ENCODE measurements at regions not wholly inside any gene's neighbourhood (a gene's known extent, or its start where the extent isn't known, plus 50 kb on each side); places are given as distances from the start of the nearest gene placed in this dataset.

DNA sequence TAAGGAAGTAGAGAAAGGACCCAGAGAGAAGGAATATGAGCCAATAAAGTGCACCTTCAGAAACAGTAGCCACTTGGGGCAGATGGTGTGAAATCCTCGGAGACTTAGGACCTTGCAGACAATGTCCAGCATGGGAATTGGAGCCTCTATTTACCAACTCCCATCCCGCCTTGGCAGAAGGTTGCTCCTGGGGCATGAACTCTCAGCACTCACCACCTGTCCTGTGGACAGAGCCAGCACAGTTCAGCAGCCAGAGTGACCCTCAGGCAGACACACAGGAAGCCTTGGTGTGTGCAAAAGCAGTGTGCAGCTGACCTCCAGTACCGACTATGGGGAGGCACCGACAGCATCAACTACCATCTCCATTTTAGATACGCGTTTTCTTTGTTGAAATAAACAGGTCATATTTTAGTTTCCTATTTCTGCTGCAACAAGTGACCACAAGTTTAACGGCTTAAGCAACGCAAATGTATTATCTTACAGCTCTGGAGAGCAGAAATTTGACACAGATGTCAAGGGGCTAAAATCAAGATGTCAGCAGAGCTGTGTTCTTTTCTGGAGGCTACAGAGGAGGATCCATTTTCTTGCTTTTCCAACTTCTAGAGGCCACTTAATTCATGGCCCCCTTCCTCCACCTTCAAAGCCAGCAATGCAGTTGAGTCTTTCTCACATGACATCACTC lies 428.1 kb downstream of the MED13L start:
- intact Hi-C loops (cut with micrococcal nuclease) (no loop called here), in situ Hi-C loops (cut with MboI) (no loop called here)
- Histone ChIP-seq H3K4me2 (ENCODE audit: insufficient read depth, low read length) (no peak overlapping the region), H3K9me1 (ENCODE audit: control insufficient read depth, insufficient read depth, low read length) (no peaks in the 10 kb centered on the region), H3K9ac (ENCODE audit: insufficient read depth in 1 of 2, low read depth in 2 of 2, low read length in 2 of 2) (no peak overlapping the region), H3K4me1 (replicated peaks in 1 of 2; ENCODE audit: control insufficient read depth in 2 of 2, insufficient read depth in 2 of 2, low read length in 2 of 2) (no peaks in the 10 kb centered on the region; a peak in 1 of 5 replicates), H3K79me2 (ENCODE audit: control insufficient read depth, insufficient read depth, low read length) (no peaks in the 10 kb centered on the region), H3K27me3 (ENCODE audit: control insufficient read depth in 2 of 2, insufficient read depth in 2 of 2, low read length in 2 of 2) (peaks cover 0 to 3% of the 10 kb centered on the region in 2 experiments; a peak in 2 of 5 replicates), H3K4me3 (no peak overlapping the region), H4K20me1 (replicated peaks; ENCODE audit: control insufficient read depth, insufficient read depth, low read length) (no peaks in the 10 kb centered on the region), H3K27ac (ENCODE audit: extremely low read depth, low read depth, low read length) (no peak overlapping the region), H3K36me3 (ENCODE audit: control insufficient read depth, insufficient read depth, low read length) (no peaks in the 10 kb centered on the region), H3K9me3 (replicated peaks; ENCODE audit: control insufficient read depth, insufficient read depth, low read depth, low read length) (no peaks in the 10 kb centered on the region), H2AFZ (ENCODE audit: low read depth, low read length) (no peak overlapping the region)
- ATAC-seq, result no peak
- no peak for FAIRE-seq
- BruUV-seq (replicated peaks), result no TSS peak
- POLR2A ChIA-PET, result no interaction called here
- TF ChIP-seq, protein P1, sequence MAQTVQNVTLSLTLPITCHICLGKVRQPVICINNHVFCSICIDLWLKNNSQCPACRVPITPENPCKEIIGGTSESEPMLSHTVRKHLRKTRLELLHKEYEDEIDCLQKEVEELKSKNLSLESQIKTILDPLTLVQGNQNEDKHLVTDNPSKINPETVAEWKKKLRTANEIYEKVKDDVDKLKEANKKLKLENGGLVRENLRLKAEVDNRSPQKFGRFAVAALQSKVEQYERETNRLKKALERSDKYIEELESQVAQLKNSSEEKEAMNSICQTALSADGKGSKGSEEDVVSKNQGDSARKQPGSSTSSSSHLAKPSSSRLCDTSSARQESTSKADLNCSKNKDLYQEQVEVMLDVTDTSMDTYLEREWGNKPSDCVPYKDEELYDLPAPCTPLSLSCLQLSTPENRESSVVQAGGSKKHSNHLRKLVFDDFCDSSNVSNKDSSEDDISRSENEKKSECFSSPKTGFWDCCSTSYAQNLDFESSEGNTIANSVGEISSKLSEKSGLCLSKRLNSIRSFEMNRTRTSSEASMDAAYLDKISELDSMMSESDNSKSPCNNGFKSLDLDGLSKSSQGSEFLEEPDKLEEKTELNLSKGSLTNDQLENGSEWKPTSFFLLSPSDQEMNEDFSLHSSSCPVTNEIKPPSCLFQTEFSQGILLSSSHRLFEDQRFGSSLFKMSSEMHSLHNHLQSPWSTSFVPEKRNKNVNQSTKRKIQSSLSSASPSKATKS (CRISPR knock-in tag; IDR thresholded peaks at IDR 0.05), result no peak
- WGBS (ENCODE audit: insufficient coverage, low coverage, missing lambda C conversion rate), result 0% methylated on average over 8 of the region's 8 CpGs
- CTCF ChIA-PET (ENCODE audit: low intra/inter-chr PET ratio), result no interaction called here
- no peak for DNase-seq (ENCODE audit: extremely low read depth in 1 of 4, low spot score in 3 of 4)

DNA sequence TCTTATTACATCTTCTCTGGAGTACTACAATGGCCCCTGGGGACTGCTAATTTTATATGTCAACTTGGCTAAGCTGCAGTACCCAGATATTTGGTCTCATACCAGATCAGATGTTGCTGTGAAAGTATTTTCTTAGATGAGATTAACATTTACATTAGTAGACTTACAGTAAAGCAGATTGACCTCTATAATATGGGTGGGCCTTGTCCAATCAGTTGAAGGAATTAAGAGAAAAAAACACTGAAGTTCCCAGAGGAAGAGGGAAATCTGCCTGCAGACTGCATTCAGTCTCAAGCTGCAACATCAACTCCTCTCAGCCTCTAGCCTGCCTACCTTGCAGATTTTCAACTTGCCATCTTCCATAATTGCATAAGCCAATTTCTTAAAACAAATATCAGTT lies 430.1 kb downstream of the MED13L start:
- in situ Hi-C loops (cut with MboI), result no loop called here
- no peaks in the 10 kb centered on the region for H4K20me1 ChIP-seq (replicated peaks; ENCODE audit: control insufficient read depth, insufficient read depth, low read length)
- CTCF ChIA-PET (ENCODE audit: low intra/inter-chr PET ratio), result no interaction called here
- DNase-seq (ENCODE audit: extremely low read depth in 1 of 4, low spot score in 3 of 4) (no peak), ATAC-seq (no peak), FAIRE-seq (no peak)
- POLR2A ChIA-PET, result interaction anchor here (1.0 kb wide), 1 partner anchor 14 kb away, joined by 3 read pairs; no protein-coding TSS in a partner anchor
- no peak overlapping the region for H3K27ac ChIP-seq (ENCODE audit: extremely low read depth, low read depth, low read length)
- no peak overlapping the region for H3K4me3 ChIP-seq
- peaks cover 2 to 3% of the 10 kb centered on the region in 2 experiments; a peak in 2 of 5 replicates for H3K27me3 ChIP-seq (ENCODE audit: control insufficient read depth in 2 of 2, insufficient read depth in 2 of 2, low read length in 2 of 2)
- no peaks in the 10 kb centered on the region for H3K9me1 ChIP-seq (ENCODE audit: control insufficient read depth, insufficient read depth, low read length)
- no peaks in the 10 kb centered on the region for H3K36me3 ChIP-seq (ENCODE audit: control insufficient read depth, insufficient read depth, low read length)
- no peak overlapping the region for H2AFZ ChIP-seq (ENCODE audit: low read depth, low read length)
- no peak overlapping the region for H3K4me2 ChIP-seq (ENCODE audit: insufficient read depth, low read length)
- no TSS peak for BruUV-seq (replicated peaks)
- TF ChIP-seq PPARD (CRISPR knock-in tag; IDR thresholded peaks at IDR 0.05), result no peak
- peak; percentile 94 for TF ChIP-seq ZNF134 (CRISPR knock-in tag; conservative IDR thresholded peaks at IDR 0.05)
- peak; percentile 76 for TF ChIP-seq RBM25 (IDR thresholded peaks at IDR 0.05; ENCODE audit: low read depth, low read length, severe bottlenecking)
- no peaks in the 10 kb centered on the region for H3K4me1 ChIP-seq (replicated peaks in 1 of 2; ENCODE audit: control insufficient read depth in 2 of 2, insufficient read depth in 2 of 2, low read length in 2 of 2)
- no peak overlapping the region for H3K9ac ChIP-seq (ENCODE audit: insufficient read depth in 1 of 2, low read depth in 2 of 2, low read length in 2 of 2)
- no peaks in the 10 kb centered on the region for H3K9me3 ChIP-seq (replicated peaks; ENCODE audit: control insufficient read depth, insufficient read depth, low read depth, low read length)
- H3K79me2 ChIP-seq (ENCODE audit: control insufficient read depth, insufficient read depth, low read length), result no peaks in the 10 kb centered on the region
- intact Hi-C loops (cut with micrococcal nuclease), result no loop called here

All from K562 (cell line).